GM18861 (cell line): ENCODE measurements at regions not wholly inside any gene's neighbourhood (a gene's known extent, or its start where the extent isn't known, plus 50 kb on each side); places are given as distances from the start of the nearest gene placed in this dataset.

Source experiments
- ATAC-seq: cut with Tn5 transposase; IDR thresholded peaks from one replicate; pipeline ENCODE4 v1.9.1; 2021; ENCODE audit not compliant: unreplicated experiment

- no peak for ATAC-seq
These were observed 357.7 kb downstream of the BCOR start for GRCh38 chrX:39740078-39740477.

DNA sequence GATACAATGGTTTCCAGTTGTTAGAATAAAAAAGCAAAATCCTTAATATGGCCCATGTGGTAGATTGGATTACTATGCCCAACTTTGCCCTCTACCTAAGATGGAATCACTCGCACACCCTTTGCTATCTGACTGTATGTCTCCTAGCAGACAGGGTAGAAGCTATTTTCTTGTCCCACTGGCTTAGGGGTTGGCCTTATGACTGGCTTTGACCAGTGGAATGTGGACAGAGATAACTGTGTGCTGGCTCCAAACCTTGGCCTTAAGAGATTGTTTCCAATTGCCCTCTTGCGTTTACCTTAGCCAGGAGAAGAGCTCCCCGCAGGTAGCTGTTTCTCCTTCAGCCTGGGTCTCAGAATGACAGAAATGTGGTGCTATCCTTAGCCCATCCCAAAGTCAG lies 355.9 kb downstream of the BCOR start:
- ATAC-seq = no peak

DNA sequence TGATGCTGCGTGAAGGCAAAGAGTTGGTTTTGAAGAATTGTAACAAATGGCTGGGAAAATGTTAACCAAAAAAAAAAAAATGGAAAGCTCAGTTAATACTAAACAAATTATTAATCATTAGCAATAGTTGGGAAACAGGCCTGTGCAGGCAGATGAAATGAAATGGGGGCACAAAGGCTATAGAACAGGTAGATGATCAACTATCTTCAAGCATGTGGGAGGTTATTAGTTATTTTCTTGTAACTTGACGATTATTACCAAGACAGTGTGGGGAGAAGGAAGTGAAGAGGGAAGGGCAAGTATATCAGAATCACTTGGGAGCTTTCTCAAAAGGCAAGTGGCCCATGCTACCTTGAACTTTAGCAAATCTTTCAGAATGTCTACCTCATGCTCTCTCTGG lies 351.9 kb downstream of the BCOR start:
- no peak for ATAC-seq

- no peak for ATAC-seq
These were observed 348.6 kb downstream of the BCOR start for GRCh38 chrX:39749135-39749534.

GRCh38 chrX:39749728-39750127 lies 348.0 kb downstream of the BCOR start:
- ATAC-seq = no peak

DNA sequence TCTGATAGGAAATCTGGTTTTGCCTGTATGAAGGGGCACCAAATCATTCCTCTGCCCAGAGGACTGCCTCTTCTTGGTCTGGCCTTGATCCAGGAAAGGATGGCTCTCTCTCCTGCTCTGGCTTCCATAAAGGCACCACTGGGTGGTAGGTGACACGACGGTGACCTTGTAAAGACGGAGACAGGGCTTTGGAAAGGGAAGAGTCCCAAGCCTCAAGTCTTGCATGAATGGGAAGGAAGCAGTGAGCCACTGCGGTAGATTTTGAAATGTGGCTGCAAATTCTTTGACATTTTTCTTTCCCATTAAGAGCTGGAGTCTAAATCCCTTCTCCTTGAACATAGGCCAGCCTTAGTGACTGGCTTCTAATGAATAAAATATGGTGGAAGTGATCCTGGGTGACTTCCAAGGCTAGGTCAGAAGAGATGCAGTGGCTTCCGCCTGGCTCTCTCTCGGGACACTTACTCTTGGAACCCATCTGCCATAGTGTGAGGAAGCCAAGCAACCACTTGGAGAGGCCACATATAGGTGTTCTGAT lies 347.4 kb downstream of the BCOR start:
- ATAC-seq = no peak

GRCh38 chrX:39750848-39751247 lies 346.9 kb downstream of the BCOR start:
- no peak for ATAC-seq

- ATAC-seq = no peak
These were observed 344.9 kb downstream of the BCOR start for GRCh38 chrX:39752815-39753214.

DNA sequence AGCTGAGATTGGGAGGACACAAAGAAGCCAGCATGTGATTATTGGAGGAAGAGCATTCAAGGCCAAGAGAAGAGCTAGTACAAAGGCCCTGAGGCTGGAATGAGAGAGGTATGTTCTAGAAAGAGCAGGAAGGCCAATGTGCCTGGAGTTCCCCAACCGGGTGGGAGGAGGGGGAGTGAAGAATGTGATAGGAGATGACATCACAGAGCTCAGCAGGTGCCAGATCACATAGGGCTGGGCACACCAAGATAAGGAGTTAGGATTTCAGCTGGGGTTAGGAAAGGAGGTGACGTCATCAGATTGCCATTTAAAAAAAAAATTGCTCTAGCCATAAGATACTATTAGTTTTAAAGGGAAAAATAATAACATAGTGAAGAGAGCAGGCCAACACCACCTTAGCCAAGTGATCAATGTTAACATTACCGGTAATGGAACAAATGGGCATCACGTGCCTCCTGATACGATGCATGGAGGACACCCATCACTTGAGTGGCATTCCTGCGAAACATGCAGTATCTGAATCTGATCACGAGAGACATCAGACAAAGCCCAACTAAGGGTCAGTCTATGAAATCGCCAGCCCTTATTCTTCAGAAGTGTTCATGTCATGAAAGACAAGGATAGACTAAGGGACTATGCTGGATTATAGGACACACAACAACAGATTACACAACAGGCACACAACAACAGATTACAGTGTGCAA lies 344.3 kb downstream of the BCOR start:
- no peak for ATAC-seq

DNA sequence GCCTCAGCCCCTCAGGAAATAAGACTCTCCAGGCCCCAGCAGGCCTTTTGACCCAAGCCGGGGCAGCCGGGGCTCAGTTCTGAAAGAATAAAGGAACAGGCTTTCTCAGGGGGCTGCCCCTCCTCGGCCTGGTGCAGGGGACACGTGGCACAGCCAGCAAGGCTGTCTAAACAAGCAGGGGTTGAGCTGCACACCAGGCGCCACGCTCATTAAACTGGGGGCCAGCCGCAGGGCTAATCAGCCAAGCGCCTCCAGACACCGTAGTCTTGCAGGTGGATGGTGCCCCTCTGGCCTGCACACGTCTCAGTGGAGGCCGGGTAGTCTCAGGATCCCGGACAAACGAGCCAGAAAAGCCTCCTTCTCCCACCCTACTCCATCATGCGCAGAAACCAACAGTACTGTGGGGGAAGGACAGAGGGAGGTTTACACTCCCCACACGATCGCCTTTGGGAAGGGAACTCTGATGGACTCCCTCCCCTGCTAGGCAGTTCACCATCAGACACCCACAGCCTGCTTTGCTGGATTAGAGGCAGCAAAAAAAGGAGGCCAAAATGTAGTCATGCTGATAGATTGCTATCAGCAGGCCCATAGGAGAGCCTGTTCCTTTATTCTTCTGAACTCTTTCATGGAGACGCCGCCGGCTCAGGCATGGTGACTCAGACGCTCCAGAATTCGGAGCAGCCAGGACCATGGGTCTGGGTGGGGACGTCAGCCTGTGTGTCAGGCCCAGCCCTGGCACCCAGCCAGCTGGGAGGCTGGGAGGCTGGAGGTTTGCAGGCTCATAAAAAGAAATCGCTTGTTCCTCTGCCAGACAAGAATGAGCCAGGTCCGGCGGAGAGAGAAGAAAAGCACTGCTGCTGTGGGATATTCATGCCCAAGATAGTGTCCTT lies 342.4 kb downstream of the BCOR start:
- ATAC-seq = no peak

DNA sequence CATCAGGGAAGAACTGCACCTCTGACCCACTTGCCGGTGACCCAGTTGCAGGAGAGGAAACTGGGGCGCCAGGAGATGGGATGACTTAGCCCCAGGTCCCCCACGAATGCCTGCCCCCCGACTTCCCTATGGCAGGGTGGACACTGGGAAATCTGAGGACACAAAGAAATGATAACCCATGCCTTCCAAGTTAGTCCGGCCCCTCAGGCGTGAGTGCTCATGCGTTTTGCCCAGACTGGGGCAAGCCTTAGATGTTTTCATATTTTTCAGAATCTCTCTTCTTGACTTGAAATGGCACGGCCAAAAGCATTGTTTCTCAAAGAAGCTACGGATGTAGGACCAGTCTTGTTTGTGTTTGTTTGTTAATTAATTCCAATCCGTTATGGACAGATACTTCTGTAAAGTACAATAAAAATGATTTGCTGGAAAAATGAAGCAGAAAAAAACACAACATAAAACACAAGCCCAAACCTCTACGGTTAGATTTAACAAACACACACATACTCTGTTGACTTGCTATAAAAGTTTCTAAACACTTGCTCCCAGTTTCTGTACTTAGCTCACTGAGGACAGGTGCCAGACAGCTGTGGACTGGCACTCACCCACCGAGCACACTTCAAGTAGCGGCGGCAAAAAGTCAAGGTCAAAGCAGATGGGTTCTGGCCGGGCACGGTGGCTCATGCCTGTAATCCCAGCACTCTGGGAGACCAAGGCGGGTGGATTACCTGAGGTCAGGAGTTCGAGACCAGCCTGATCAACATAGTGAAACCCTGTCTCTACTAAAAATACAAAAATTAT lies 341.5 kb downstream of the BCOR start:
- ATAC-seq = no peak

GRCh38 chrX:39757971-39758370 lies 339.8 kb downstream of the BCOR start:
- ATAC-seq = no peak

- no peak for ATAC-seq
These were observed 338.8 kb downstream of the BCOR start for GRCh38 chrX:39758791-39759525.

- ATAC-seq = no peak
These were observed 338.1 kb downstream of the BCOR start for GRCh38 chrX:39759526-39760224.

- no peak for ATAC-seq
These were observed 336.8 kb downstream of the BCOR start for GRCh38 chrX:39760930-39761329.

GRCh38 chrX:39762266-39762841 lies 335.4 kb downstream of the BCOR start:
- ATAC-seq = no peak

GRCh38 chrX:39764441-39764914 lies 333.3 kb downstream of the BCOR start:
- ATAC-seq = no peak

DNA sequence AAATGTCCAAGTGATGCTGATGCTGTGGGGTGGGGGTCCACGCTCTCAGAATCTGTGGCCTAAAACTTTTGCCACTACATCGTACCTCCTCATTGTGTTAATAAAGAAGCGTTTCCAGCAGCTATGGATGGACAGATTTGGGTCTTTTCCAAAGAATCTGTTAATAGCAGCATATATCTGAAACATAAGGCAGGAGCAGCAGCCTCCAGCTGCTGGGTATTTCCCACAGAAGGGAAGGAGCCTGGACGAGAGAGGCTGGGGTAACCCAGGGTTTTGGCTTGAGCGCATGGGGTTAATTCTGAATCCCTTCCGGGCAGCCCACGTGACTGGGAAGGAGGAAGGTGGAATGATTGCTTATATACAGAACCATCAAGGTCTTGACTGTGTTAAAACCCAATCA lies 332.4 kb downstream of the BCOR start:
- ATAC-seq = no peak

- ATAC-seq = no peak
These were observed 331.6 kb downstream of the BCOR start for GRCh38 chrX:39766085-39766726.
